GM12878 (cell line): ENCODE measurements at regions not wholly inside any gene's neighbourhood (a gene's known extent, or its start where the extent isn't known, plus 50 kb on each side); places are given as distances from the start of the nearest gene placed in this dataset.

Experiments used
- ATAC-seq: fragments of 200-7000 bp; cut with Tn5 transposase; 3 replicates; pipeline ENCODE4 v1.9.1; 2020; ENCODE audit warnings: mild to moderate bottlenecking, moderate library complexity
- BruUV-seq: library from RNA; stranded (reverse); fragments of 400-500 nt; replicated peaks from 2 replicates; lab custom pipeline; 2021; lab: Mats Ljungman, UMichigan
- CTCF ChIA-PET: fragments of 300-600 bp; sonication (Branson Sonifier 250); formaldehyde crosslinking; extraction: SDS; loops from one replicate; lab custom pipeline; 2021; ENCODE audit warnings: inconsistent platforms; lab: Yijun Ruan, JAX
- POLR2A ChIA-PET: fragments of 350-600 bp; formaldehyde crosslinking; extraction: SDS; loops from one replicate; lab custom pipeline; 2021; ENCODE audit warnings: inconsistent platforms; lab: Charles Lee
- RAD21 ChIA-PET: fragments of 300-600 bp; sonication (Branson Sonifier 250); formaldehyde crosslinking; loops from one replicate; lab custom pipeline; 2023; ENCODE audit warnings: antibody characterized with exemption; ENCODE audit not compliant: unreplicated experiment; lab: Charles Lee
- SMC1A ChIA-PET: fragments of 300-600 bp; sonication (Branson Sonifier 250); formaldehyde crosslinking; loops from one replicate; lab custom pipeline; 2023; ENCODE audit not compliant: unreplicated experiment, uncharacterized antibody; lab: Charles Lee
- DNase-seq: peaks from one replicate; pipeline ENCODE4 v3.0.0-alpha.2; 2011; ENCODE audit warnings: low read depth, low spot score
- FAIRE-seq: peaks from 3 replicates; lab custom pipeline; 2011; peaks lifted over from hg19 to GRCh38; lab: Jason Lieb, UNC
- H2AFZ ChIP-seq: 2 replicates; pipeline ENCODE4 v1.6.0; 2011; ENCODE audit warnings: low read depth, low read length, control low read depth; ENCODE audit not compliant: control insufficient read depth
- H3K27ac ChIP-seq: 2 replicates; pipeline ENCODE4 v1.5.1; 2011; ENCODE audit warnings: control low read depth; ENCODE audit not compliant: control insufficient read depth, insufficient read depth
- H3K27me3 ChIP-seq, 2 experiments: replicated peaks in 1 of 2; 2 replicates each; pipeline versions ENCODE4 v1.6.0 to v1.6.1; 2011; ENCODE audit warnings: low read length in 1 of 2; ENCODE audit not compliant: control insufficient read depth in 2 of 2, insufficient read depth in 2 of 2
- H3K36me3 ChIP-seq, 2 experiments: 2 replicates each; pipeline ENCODE4 v1.5.1; 2011; ENCODE audit warnings: low read length in 1 of 2; ENCODE audit not compliant: control insufficient read depth in 2 of 2, insufficient read depth in 2 of 2
- H3K4me1 ChIP-seq: 2 replicates; pipeline ENCODE4 v1.6.1; 2011; ENCODE audit warnings: mild to moderate bottlenecking, low read length, moderate library complexity, mixed read lengths; ENCODE audit not compliant: control insufficient read depth, insufficient read depth
- H3K4me2 ChIP-seq: 2 replicates; pipeline ENCODE4 v1.6.0; 2011; ENCODE audit warnings: control low read depth; ENCODE audit not compliant: control insufficient read depth, insufficient read depth
- H3K4me3 ChIP-seq: fragments of 200-600 bp; sonication (generic); 2 replicates; pipeline ENCODE4 v1.5.1; 2016
- H3K79me2 ChIP-seq: 2 replicates; pipeline ENCODE4 v1.6.0; 2011; ENCODE audit warnings: low read length; ENCODE audit not compliant: control insufficient read depth, insufficient read depth
- H3K9ac ChIP-seq: 2 replicates; pipeline ENCODE4 v1.8.0; 2011; ENCODE audit warnings: low read length, control low read depth, mixed read lengths; ENCODE audit not compliant: control insufficient read depth, insufficient read depth
- H3K9me3 ChIP-seq: replicated peaks from 3 replicates; pipeline ENCODE4 v1.5.1; 2011; ENCODE audit warnings: mild to moderate bottlenecking, low read length; ENCODE audit not compliant: control insufficient read depth, insufficient read depth
- H4K20me1 ChIP-seq: 2 replicates; pipeline ENCODE4 v1.6.0; 2011; ENCODE audit not compliant: control insufficient read depth, insufficient read depth
- ATF2 ChIP-seq: IDR thresholded peaks from 2 replicates; pipeline ENCODE4 v1.6.1; 2012; ENCODE audit warnings: low read length, inconsistent platforms
- BACH1 ChIP-seq: fragments of 450-650 bp; IDR thresholded peaks from 2 replicates; pipeline ENCODE4 v1.6.1; 2017; ENCODE audit warnings: mild to moderate bottlenecking, borderline replicate concordance
- BHLHE40 ChIP-seq, 2 experiments: fragments of 450-650 bp in 1 of 2; IDR thresholded peaks; 2 replicates each; pipeline ENCODE4 v1.6.1; 2011 to 2017; ENCODE audit warnings: low read depth in 2 of 2, borderline replicate concordance in 1 of 2, improper control_type of control experiment in 1 of 2, low read length in 1 of 2, mild to moderate bottlenecking in 1 of 2
- BMI1 ChIP-seq: fragments of 450-650 bp; IDR thresholded peaks from 2 replicates; pipeline ENCODE4 v1.6.1; 2016; ENCODE audit warnings: mild to moderate bottlenecking, moderate library complexity, borderline replicate concordance
- BRCA1 ChIP-seq: IDR thresholded peaks from 2 replicates; pipeline ENCODE4 v1.6.1; 2011; ENCODE audit warnings: low read depth, low read length, improper control_type of control experiment
- CHD1 ChIP-seq: IDR thresholded peaks from 2 replicates; pipeline ENCODE4 v1.6.1; 2012; ENCODE audit warnings: low read depth, low read length, improper control_type of control experiment
- ELK1 ChIP-seq: IDR thresholded peaks from 2 replicates; pipeline ENCODE4 v1.6.1; 2012; ENCODE audit warnings: low read depth, low read length, improper control_type of control experiment
- EZH2 ChIP-seq: IDR thresholded peaks from 2 replicates; pipeline ENCODE4 v1.6.1; 2012; ENCODE audit warnings: low read depth, mild to moderate bottlenecking, control low read depth, inconsistent platforms, low read length, borderline replicate concordance; ENCODE audit not compliant: control insufficient read depth
- MTA3 ChIP-seq: IDR thresholded peaks from 2 replicates; pipeline ENCODE4 v1.6.1; 2012; ENCODE audit warnings: low read length, inconsistent platforms, borderline replicate concordance
- NBN ChIP-seq: fragments of 450-650 bp; IDR thresholded peaks from 2 replicates; pipeline ENCODE4 v1.6.1; 2016
- NFYB ChIP-seq: IDR thresholded peaks from 2 replicates; pipeline ENCODE4 v1.6.1; 2011; ENCODE audit warnings: low read depth, mild to moderate bottlenecking, low read length, improper control_type of control experiment, moderate library complexity; ENCODE audit not compliant: insufficient read depth
- RAD51 ChIP-seq: fragments of 450-650 bp; IDR thresholded peaks from 2 replicates; pipeline ENCODE4 v1.6.1; 2016; ENCODE audit warnings: moderate library complexity, mild to moderate bottlenecking, inconsistent platforms
- RFX5 ChIP-seq: IDR thresholded peaks from 2 replicates; pipeline ENCODE4 v1.6.1; 2011; ENCODE audit warnings: low read depth, low read length, improper control_type of control experiment
- RUNX3 ChIP-seq: IDR thresholded peaks from 2 replicates; pipeline ENCODE4 v1.6.1; 2012; ENCODE audit warnings: low read length, inconsistent platforms
- SP1 ChIP-seq: IDR thresholded peaks from one replicate; pipeline ENCODE4 v1.6.1; 2011; ENCODE audit warnings: low read depth, low read length
- SUZ12 ChIP-seq: fragments of 200-600 bp; sonication (generic); IDR thresholded peaks from one replicate; pipeline ENCODE4 v1.6.1; 2018; ENCODE audit warnings: antibody characterized with exemption, mild to moderate bottlenecking; ENCODE audit not compliant: unreplicated experiment
- TCF7 ChIP-seq: IDR thresholded peaks from 2 replicates; pipeline ENCODE4 v1.6.1; 2014; ENCODE audit warnings: antibody characterized with exemption, borderline replicate concordance
- USF2 ChIP-seq: IDR thresholded peaks from 2 replicates; pipeline ENCODE4 v1.6.1; 2011; ENCODE audit warnings: low read depth, low read length, improper control_type of control experiment, borderline replicate concordance
- YBX1 ChIP-seq: fragments of 450-650 bp; IDR thresholded peaks from 2 replicates; pipeline ENCODE4 v1.6.1; 2016; ENCODE audit warnings: antibody characterized with exemption
- WGBS: methylation state at CpG from one replicate; pipeline ENCODE4 v1.1.6; 2016; ENCODE audit warnings: low lambda C conversion rate; ENCODE audit not compliant: insufficient replicate concordance, insufficient coverage; ENCODE audit errors: missing lambda C conversion rate; 5-methylcytosine and 5-hydroxymethylcytosine counted together
- in situ Hi-C: fragments of 300-500 bp; cut with MboI; formaldehyde crosslinking; loops from 9 replicates; pipeline ENCODE4 v1.14.3; 2018; ENCODE audit warnings: mixed read lengths
- intact Hi-C: fragments of 100-400 bp; cut with micrococcal nuclease; formaldehyde crosslinking; loops from one replicate; pipeline ENCODE4 v1.14.2; 2022; ENCODE audit not compliant: unreplicated experiment

GRCh38 chr16:6068063-6068462, 970.5 kb upstream of the EEF2KMT start:
- in situ Hi-C loops (no loop called here), intact Hi-C loops (no loop called here)
- H3K79me2 ChIP-seq: no peaks in the 10 kb centered on the region
- no peak overlapping the region for H3K27ac ChIP-seq
- FAIRE-seq: no peak
- ATAC-seq: no peak
- no peaks in the 10 kb centered on the region for H3K36me3 ChIP-seq
- no peak overlapping the region for H3K4me3 ChIP-seq
- WGBS: 38% methylated on average over 4 of the region's 4 CpGs
- no TSS peak for BruUV-seq
- RAD21 ChIA-PET: no interaction called here
- TF ChIP-seq MTA3: no peak
- no peak for TF ChIP-seq BMI1
- no peak for TF ChIP-seq SP1
- no peak for TF ChIP-seq CHD1
- TF ChIP-seq EZH2: no peak
- TF ChIP-seq YBX1: no peak
- TF ChIP-seq BACH1: no peak
- TF ChIP-seq RFX5: no peak
- no peak for TF ChIP-seq SUZ12
- TF ChIP-seq ATF2: no peak
- no peak for TF ChIP-seq NFYB
- TF ChIP-seq BHLHE40 (IDR thresholded peaks at IDR 0.05; ENCODE audit: borderline replicate concordance in 1 of 2, low read depth in 2 of 2, low read length in 1 of 2): no peak
- TF ChIP-seq USF2: no peak
- TF ChIP-seq RUNX3: no peak
- TF ChIP-seq BRCA1: no peak
- TF ChIP-seq NBN: no peak
- TF ChIP-seq TCF7: no peak
- no peak for TF ChIP-seq RAD51
- no peak for TF ChIP-seq ELK1
- TF ChIP-seq, all 136 proteins: peak for 0
- Histone ChIP-seq H3K4me1 (no peaks in the 10 kb centered on the region), H3K27me3 (no peaks in the 10 kb centered on the region), H2AFZ (no peak overlapping the region), H3K9me3 (no peaks in the 10 kb centered on the region), H3K9ac (no peak overlapping the region), H3K4me2 (no peak overlapping the region), H4K20me1 (no peaks in the 10 kb centered on the region)
- SMC1A ChIA-PET: no interaction called here
- DNase-seq: no peak
- CTCF ChIA-PET: interaction anchor here (1.4 kb wide), 1 partner anchor 13 kb away, joined by 3 read pairs; no protein-coding TSS in a partner anchor
- POLR2A ChIA-PET: no interaction called here
